ACHN (cell line): ENCODE measurements at regions not wholly inside any gene's neighbourhood (a gene's known extent, or its start where the extent isn't known, plus 50 kb on each side); places are given as distances from the start of the nearest gene placed in this dataset.

Source experiments
- DNase-seq: peaks from one replicate; pipeline ENCODE4 v3.0.0-alpha.2; 2015
- in situ Hi-C: cut with HindIII; loops from 2 replicates; pipeline ENCODE4 v1.10.0; 2017; ENCODE audit warnings: low sequenced_read_pairs, low pct_ligation_motif_present, low pct_unique_long_range_greater_than_20kb

GRCh38 chr11:11789735-11790369, 51.9 kb upstream of the USP47 start:
- peak; percentile 30 for DNase-seq
- in situ Hi-C loops = no loop called here

GRCh38 chr11:11788063-11788710, 53.6 kb upstream of the USP47 start:
- no peak for DNase-seq
- in situ Hi-C loops = no loop called here

GRCh38 chr11:11787305-11788062, 54.3 kb upstream of the USP47 start:
- in situ Hi-C loops = no loop called here
- peak; percentile 62 for DNase-seq

GRCh38 chr11:11786771-11787170, 55.0 kb upstream of the USP47 start:
- peak; percentile 33 for DNase-seq
- in situ Hi-C loops = no loop called here

- in situ Hi-C loops = no loop called here
- DNase-seq = no peak
Measured at GRCh38 chr11:11786234-11786633, 55.5 kb upstream of the USP47 start.

GRCh38 chr11:11782532-11783110, 59.2 kb upstream of the USP47 start:
- in situ Hi-C loops = no loop called here
- no peak for DNase-seq

- in situ Hi-C loops = no loop called here
- no peak for DNase-seq
Measured at GRCh38 chr11:11780858-11781257, 60.9 kb upstream of the USP47 start.

GRCh38 chr11:11779975-11780374, 61.8 kb upstream of the USP47 start:
- in situ Hi-C loops = no loop called here

GRCh38 chr11:11777897-11778296, 63.9 kb upstream of the USP47 start:
- no peak for DNase-seq
- in situ Hi-C loops = no loop called here

More at GRCh38 chr11:11779975-11780374, 61.8 kb upstream of the USP47 start:
- DNase-seq = no peak

GRCh38 chr11:11776714-11777113, 65.1 kb upstream of the USP47 start:
- no peak for DNase-seq
- in situ Hi-C loops = no loop called here

GRCh38 chr11:11774928-11775327, 66.8 kb upstream of the USP47 start:
- in situ Hi-C loops = no loop called here
- no peak for DNase-seq

- in situ Hi-C loops = no loop called here
- DNase-seq = no peak
Measured at GRCh38 chr11:11772865-11773515, 68.8 kb upstream of the USP47 start.

- in situ Hi-C loops = no loop called here
Measured at GRCh38 chr11:11770921-11771486, 70.8 kb upstream of the USP47 start.

GRCh38 chr11:11770296-11770695, 71.5 kb upstream of the USP47 start:
- in situ Hi-C loops = no loop called here
- DNase-seq = no peak

More at GRCh38 chr11:11770921-11771486, 70.8 kb upstream of the USP47 start:
- no peak for DNase-seq

- in situ Hi-C loops = no loop called here
- DNase-seq = no peak
Measured at GRCh38 chr11:11769782-11770181, 72.0 kb upstream of the USP47 start.

GRCh38 chr11:11769362-11769761, 72.4 kb upstream of the USP47 start:
- in situ Hi-C loops = no loop called here
- DNase-seq = no peak

GRCh38 chr11:11764423-11764803, 77.4 kb upstream of the USP47 start:
- DNase-seq = no peak
- in situ Hi-C loops = no loop called here

- no peak for DNase-seq
- in situ Hi-C loops = no loop called here
Measured at GRCh38 chr11:11763796-11764422, 77.9 kb upstream of the USP47 start.
